ENCODE measurements at regions not wholly inside any gene's neighbourhood (a gene's known extent, or its start where the extent isn't known, plus 50 kb on each side); places are given as distances from the start of the nearest gene placed in this dataset.

GRCh38 chr11:86745571-86745970 is 54.8 kb upstream of the PRSS23 start:
- no peak overlapping the region for H3K4me3 Mint-ChIP-seq
- no peaks in the 10 kb centered on the region for H3K4me1 ChIP-seq (ENCODE audit: insufficient read depth)

More at GRCh38 chr11:86745571-86745970, 54.8 kb upstream of the PRSS23 start:
- no peaks in the 10 kb centered on the region for H3K79me2 ChIP-seq (replicated peaks; ENCODE audit: insufficient read depth)
- no peak for ATAC-seq
- H3K4me2 ChIP-seq = no peak overlapping the region
- TF ChIP-seq EZH2phosphoT487 (IDR thresholded peaks at IDR 0.05; ENCODE audit: unreplicated experiment) (no peak), ZNF331 (CRISPR knock-in tag; IDR thresholded peaks at IDR 0.05; ENCODE audit: low read depth) (no peak), CREB1 (CRISPR knock-in tag; IDR thresholded peaks at IDR 0.05; ENCODE audit: low read depth) (no peak), POLR2AphosphoS5 (IDR thresholded peaks at IDR 0.05; ENCODE audit: low read depth) (no peak), STAT1 (IDR thresholded peaks at IDR 0.05; ENCODE audit: unreplicated experiment) (no peak), ZNF462 (CRISPR knock-in tag; IDR thresholded peaks at IDR 0.05) (no peak), EZH2 (IDR thresholded peaks at IDR 0.05; ENCODE audit: low read depth, unreplicated experiment) (no peak), NANOG (IDR thresholded peaks at IDR 0.05; ENCODE audit: borderline replicate concordance) (no peak), CTCF (conservative IDR thresholded peaks at IDR 0.05; ENCODE audit: low read depth in 2 of 2) (no peak), ETS1 (IDR thresholded peaks at IDR 0.05) (no peak)
- H3K9me3 Mint-ChIP-seq = peaks cover 4% of the 10 kb centered on the region; the same call in 1 of the 3 replicates
- H3K36me3 Mint-ChIP-seq (ENCODE audit: low read depth) = peaks cover 3% of the 10 kb centered on the region; the same call in 1 of the 3 replicates
- peaks cover 8% of the 10 kb centered on the region for H3K4me1 Mint-ChIP-seq
- H3K36me3 ChIP-seq (ENCODE audit: insufficient read depth) = no peaks in the 10 kb centered on the region
- no peaks in the 10 kb centered on the region for H3F3A ChIP-seq (replicated peaks; ENCODE audit: low read depth)
- H3K27ac Mint-ChIP-seq = no peak overlapping the region
- peaks cover 2% of the 10 kb centered on the region for H3K27me3 Mint-ChIP-seq (ENCODE audit: insufficient read depth, low read depth, poor library complexity)
- H3K27ac ChIP-seq (ENCODE audit: low read depth) = no peak overlapping the region
- H4K20me1 ChIP-seq (replicated peaks; ENCODE audit: insufficient read depth) = no peaks in the 10 kb centered on the region
- H3K9me2 ChIP-seq (ENCODE audit: insufficient read depth) = 0 out of 2 replicates have a peak, but pooled peaks cover 7% of the 10 kb centered on the region
- H2AFZ ChIP-seq = no peak overlapping the region
- no peak overlapping the region for H3K4me3 ChIP-seq
- DNase-seq (ENCODE audit: low spot score) = no peak
- H3K27me3 ChIP-seq (ENCODE audit: insufficient read depth) = no peaks in the 10 kb centered on the region

Data from GM23338 (cell line).